ENCODE measurements at regions not wholly inside any gene's neighbourhood (a gene's known extent, or its start where the extent isn't known, plus 50 kb on each side); places are given as distances from the start of the nearest gene placed in this dataset.

- Histone ChIP-seq H3K27me3 (ENCODE audit: low read depth, low read length) (no peaks in the 10 kb centered on the region), H3K79me2 (ENCODE audit: low read length) (no peaks in the 10 kb centered on the region), H4K20me1 (ENCODE audit: insufficient read depth, low read length) (no peaks in the 10 kb centered on the region), H3K27ac (ENCODE audit: low read length) (no peak overlapping the region), H3K9ac (ENCODE audit: low read length) (no peak overlapping the region), H3K36me3 (replicated peaks; ENCODE audit: low read depth, low read length) (no peaks in the 10 kb centered on the region), H3K4me3 (ENCODE audit: low read length) (no peak overlapping the region), H2AFZ (ENCODE audit: low read depth, low read length) (no peak overlapping the region), H3K9me3 (ENCODE audit: insufficient read depth, low read length) (no peaks in the 10 kb centered on the region), H3K4me1 (ENCODE audit: low read length) (peaks cover under 1% of the 10 kb centered on the region; the same call in 1 of the 2 replicates), H3K4me2 (ENCODE audit: low read length) (no peak overlapping the region)
- TF ChIP-seq EZH2phosphoT487 (IDR thresholded peaks at IDR 0.05; ENCODE audit: low read depth) (no peak), CTCF (IDR thresholded peaks at IDR 0.05; ENCODE audit: low read depth, low read length) (no peak)
These were observed 110.5 kb upstream of the SEC61G start for GRCh38 chr7:54869523-54869922.

GRCh38 chr7:54874804-54875203 is 115.8 kb upstream of the SEC61G start:
- H3K9ac ChIP-seq (ENCODE audit: low read length) = no peak overlapping the region
- no peak overlapping the region for H3K4me3 ChIP-seq (ENCODE audit: low read length)
- peaks cover 34% of the 10 kb centered on the region for H3K4me1 ChIP-seq (ENCODE audit: low read length)
- H3K79me2 ChIP-seq (ENCODE audit: low read length) = no peaks in the 10 kb centered on the region
- H2AFZ ChIP-seq (ENCODE audit: low read depth, low read length) = no peak overlapping the region
- peaks cover 2% of the 10 kb centered on the region for H3K36me3 ChIP-seq (replicated peaks; ENCODE audit: low read depth, low read length)
- no peaks in the 10 kb centered on the region for H3K9me3 ChIP-seq (ENCODE audit: insufficient read depth, low read length)
- no peak for TF ChIP-seq CTCF (IDR thresholded peaks at IDR 0.05; ENCODE audit: low read depth, low read length)
- no peaks in the 10 kb centered on the region for H4K20me1 ChIP-seq (ENCODE audit: insufficient read depth, low read length)
- H3K4me2 ChIP-seq (ENCODE audit: low read length) = no peak overlapping the region
- H3K27ac ChIP-seq (ENCODE audit: low read length) = no peak overlapping the region
- H3K27me3 ChIP-seq (ENCODE audit: low read depth, low read length) = no peaks in the 10 kb centered on the region

- peak overlapping the region; percentile 83 for H2AFZ ChIP-seq (ENCODE audit: low read depth, low read length)
These were observed 118.7 kb upstream of the SEC61G start for GRCh38 chr7:54877683-54878082.

GRCh38 chr7:54878339-54878738 is 119.3 kb upstream of the SEC61G start:
- TF ChIP-seq CTCF (IDR thresholded peaks at IDR 0.05; ENCODE audit: low read depth, low read length) (no peak), EZH2phosphoT487 (IDR thresholded peaks at IDR 0.05; ENCODE audit: low read depth) (no peak)
- Histone ChIP-seq H3K79me2 (ENCODE audit: low read length) (no peaks in the 10 kb centered on the region), H4K20me1 (ENCODE audit: insufficient read depth, low read length) (no peaks in the 10 kb centered on the region), H2AFZ (ENCODE audit: low read depth, low read length) (peak overlapping the region; percentile 83), H3K36me3 (replicated peaks; ENCODE audit: low read depth, low read length) (peaks cover 2% of the 10 kb centered on the region), H3K4me2 (ENCODE audit: low read length) (peak overlapping the region; percentile 65), H3K27ac (ENCODE audit: low read length) (peak overlapping the region; percentile 81), H3K4me1 (ENCODE audit: low read length) (peaks cover 63% of the 10 kb centered on the region), H3K27me3 (ENCODE audit: low read depth, low read length) (no peaks in the 10 kb centered on the region), H3K4me3 (ENCODE audit: low read length) (no peak overlapping the region), H3K9ac (ENCODE audit: low read length) (peak overlapping the region; percentile 16; the same call in 1 of the 2 replicates), H3K9me3 (ENCODE audit: insufficient read depth, low read length) (no peaks in the 10 kb centered on the region)

More at GRCh38 chr7:54877683-54878082, 118.7 kb upstream of the SEC61G start:
- TF ChIP-seq EZH2phosphoT487 (IDR thresholded peaks at IDR 0.05; ENCODE audit: low read depth) = no peak
- peak; percentile 23; the same call in 1 of the 2 replicates for TF ChIP-seq CTCF (IDR thresholded peaks at IDR 0.05; ENCODE audit: low read depth, low read length)
- no peak overlapping the region for H3K4me2 ChIP-seq (ENCODE audit: low read length)
- H3K27ac ChIP-seq (ENCODE audit: low read length) = peak overlapping the region; percentile 81
- H4K20me1 ChIP-seq (ENCODE audit: insufficient read depth, low read length) = no peaks in the 10 kb centered on the region
- H3K4me1 ChIP-seq (ENCODE audit: low read length) = peaks cover 62% of the 10 kb centered on the region
- H3K9me3 ChIP-seq (ENCODE audit: insufficient read depth, low read length) = no peaks in the 10 kb centered on the region
- no peak overlapping the region for H3K4me3 ChIP-seq (ENCODE audit: low read length)
- H3K27me3 ChIP-seq (ENCODE audit: low read depth, low read length) = no peaks in the 10 kb centered on the region
- peak overlapping the region; percentile 16; the same call in 1 of the 2 replicates for H3K9ac ChIP-seq (ENCODE audit: low read length)
- H3K36me3 ChIP-seq (replicated peaks; ENCODE audit: low read depth, low read length) = peaks cover 2% of the 10 kb centered on the region
- H3K79me2 ChIP-seq (ENCODE audit: low read length) = no peaks in the 10 kb centered on the region
